Stimulated activated effector memory CD8-positive, alpha-beta T cell treated with anti-CD3 and anti-CD28 coated beads, Interleukin-12 subunit alpha, Interleukin-12 subunit beta, amount 100 ng/mL, for 72 hours (primary cell): ENCODE measurements at regions not wholly inside any gene's neighbourhood (a gene's known extent, or its start where the extent isn't known, plus 50 kb on each side); places are given as distances from the start of the nearest gene placed in this dataset.

ENCODE experiments used
- ATAC-seq: fragments of 150-1000 bp; cut with Tn5 transposase; 2 replicates; pipeline ENCODE4 v1.10.0; 2021
- DNase-seq, 2 donors: peaks; one replicate each; pipeline ENCODE4 v3.0.0; 2021 to 2022; ENCODE audit warnings: low spot score in 2 of 2
- H3K27ac Mint-ChIP-seq: one replicate; pipeline ENCODE4 v1.8.0; 2022; ENCODE audit warnings: mild to moderate bottlenecking, mixed read lengths
- H3K36me3 Mint-ChIP-seq: one replicate; pipeline ENCODE4 v1.8.0; 2022; ENCODE audit warnings: mild to moderate bottlenecking, mixed read lengths
- H3K4me1 Mint-ChIP-seq: one replicate; pipeline ENCODE4 v1.8.0; 2022; ENCODE audit warnings: mixed read lengths
- H3K4me3 Mint-ChIP-seq: one replicate; pipeline ENCODE4 v1.8.0; 2022; ENCODE audit warnings: mild to moderate bottlenecking, mixed read lengths
- H3K9me3 Mint-ChIP-seq: one replicate; pipeline ENCODE4 v1.8.0; 2022; ENCODE audit warnings: mixed read lengths

GRCh38 chr6:14625173-14625895, 507.8 kb downstream of the CD83 start:
- peaks cover 31% of the 10 kb centered on the region for H3K4me1 Mint-ChIP-seq
- H3K27ac Mint-ChIP-seq: peak overlapping the region; percentile 61
- no peak overlapping the region for H3K4me3 Mint-ChIP-seq
- H3K36me3 Mint-ChIP-seq: no peaks in the 10 kb centered on the region
- peaks cover 5% of the 10 kb centered on the region for H3K9me3 Mint-ChIP-seq
- DNase-seq (no peak), ATAC-seq (no peak)

GRCh38 chr6:14626556-14626955, 509.0 kb downstream of the CD83 start:
- DNase-seq (no peak), ATAC-seq (no peak)
- Mint-ChIP-seq H3K27ac (no peak overlapping the region), H3K9me3 (peaks cover 5% of the 10 kb centered on the region), H3K4me1 (peaks cover 24% of the 10 kb centered on the region), H3K36me3 (no peaks in the 10 kb centered on the region), H3K4me3 (no peak overlapping the region)

- peaks cover 30% of the 10 kb centered on the region for H3K4me1 Mint-ChIP-seq
- H3K4me3 Mint-ChIP-seq: no peak overlapping the region
- no peak for ATAC-seq
- peaks cover 1% of the 10 kb centered on the region for H3K36me3 Mint-ChIP-seq
- H3K27ac Mint-ChIP-seq: no peak overlapping the region
- H3K9me3 Mint-ChIP-seq: peaks cover 5% of the 10 kb centered on the region
- no peak for DNase-seq
These were observed 512.4 kb downstream of the CD83 start for GRCh38 chr6:14630016-14630415.

- peaks cover 10% of the 10 kb centered on the region for H3K36me3 Mint-ChIP-seq
- peak overlapping the region; percentile 64 for H3K4me3 Mint-ChIP-seq
These were observed 515.9 kb downstream of the CD83 start for GRCh38 chr6:14633479-14633878.

GRCh38 chr6:14634072-14634471, 516.5 kb downstream of the CD83 start:
- H3K36me3 Mint-ChIP-seq: peaks cover 10% of the 10 kb centered on the region
- peak overlapping the region; percentile 61 for H3K27ac Mint-ChIP-seq
- no peak for DNase-seq
- H3K4me3 Mint-ChIP-seq: peak overlapping the region; percentile 64
- H3K4me1 Mint-ChIP-seq: peaks cover 51% of the 10 kb centered on the region
- no peak for ATAC-seq
- no peaks in the 10 kb centered on the region for H3K9me3 Mint-ChIP-seq

More at GRCh38 chr6:14633479-14633878, 515.9 kb downstream of the CD83 start:
- DNase-seq (no peak), ATAC-seq (no peak)
- Mint-ChIP-seq H3K4me1 (peaks cover 46% of the 10 kb centered on the region), H3K27ac (peak overlapping the region; percentile 79), H3K9me3 (no peaks in the 10 kb centered on the region)

GRCh38 chr6:14635195-14635594, 517.6 kb downstream of the CD83 start:
- peaks cover 10% of the 10 kb centered on the region for H3K36me3 Mint-ChIP-seq
- peak in 1 of 2 donors; percentile 18 for DNase-seq
- peak overlapping the region; percentile 64 for H3K4me3 Mint-ChIP-seq
- peak; percentile 78 for ATAC-seq
- peaks cover 60% of the 10 kb centered on the region for H3K4me1 Mint-ChIP-seq
- H3K9me3 Mint-ChIP-seq: no peaks in the 10 kb centered on the region
- peak overlapping the region; percentile 61 for H3K27ac Mint-ChIP-seq

GRCh38 chr6:14635934-14636591, 518.5 kb downstream of the CD83 start:
- H3K36me3 Mint-ChIP-seq: peaks cover 10% of the 10 kb centered on the region
- ATAC-seq (peak; percentile 79), DNase-seq (no peak)
- peak overlapping the region; percentile 84 for H3K27ac Mint-ChIP-seq
- H3K9me3 Mint-ChIP-seq: no peaks in the 10 kb centered on the region
- H3K4me1 Mint-ChIP-seq: peaks cover 66% of the 10 kb centered on the region
- peak overlapping the region; percentile 64 for H3K4me3 Mint-ChIP-seq

GRCh38 chr6:14638435-14638905, 520.9 kb downstream of the CD83 start:
- no peak overlapping the region for H3K4me3 Mint-ChIP-seq
- ATAC-seq (no peak), DNase-seq (no peak)
- H3K27ac Mint-ChIP-seq: peak overlapping the region; percentile 60
- H3K9me3 Mint-ChIP-seq: no peaks in the 10 kb centered on the region
- peaks cover 10% of the 10 kb centered on the region for H3K36me3 Mint-ChIP-seq
- H3K4me1 Mint-ChIP-seq: peaks cover 61% of the 10 kb centered on the region

GRCh38 chr6:14638906-14639761, 521.6 kb downstream of the CD83 start:
- ATAC-seq: peak; percentile 43
- peak overlapping the region; percentile 60 for H3K27ac Mint-ChIP-seq

GRCh38 chr6:14639983-14640599, 522.5 kb downstream of the CD83 start:
- no peak for ATAC-seq
- Mint-ChIP-seq H3K9me3 (no peaks in the 10 kb centered on the region), H3K27ac (no peak overlapping the region), H3K36me3 (peaks cover 8% of the 10 kb centered on the region), H3K4me1 (peaks cover 47% of the 10 kb centered on the region), H3K4me3 (no peak overlapping the region)
- DNase-seq: no peak

More at GRCh38 chr6:14638906-14639761, 521.6 kb downstream of the CD83 start:
- Mint-ChIP-seq H3K36me3 (peaks cover 10% of the 10 kb centered on the region), H3K9me3 (no peaks in the 10 kb centered on the region), H3K4me1 (peaks cover 54% of the 10 kb centered on the region), H3K4me3 (no peak overlapping the region)
- no peak for DNase-seq

- ATAC-seq (no peak), DNase-seq (no peak)
- no peak overlapping the region for H3K27ac Mint-ChIP-seq
- H3K4me1 Mint-ChIP-seq: peaks cover 44% of the 10 kb centered on the region
- peaks cover 3% of the 10 kb centered on the region for H3K36me3 Mint-ChIP-seq
- H3K4me3 Mint-ChIP-seq: no peak overlapping the region
- no peaks in the 10 kb centered on the region for H3K9me3 Mint-ChIP-seq
These were observed 523.1 kb downstream of the CD83 start for GRCh38 chr6:14640631-14641030.

GRCh38 chr6:14641423-14642135, 524.0 kb downstream of the CD83 start:
- ATAC-seq (no peak), DNase-seq (no peak)
- Mint-ChIP-seq H3K4me1 (peaks cover 34% of the 10 kb centered on the region), H3K36me3 (no peaks in the 10 kb centered on the region), H3K4me3 (no peak overlapping the region), H3K27ac (no peak overlapping the region), H3K9me3 (no peaks in the 10 kb centered on the region)

GRCh38 chr6:14642136-14642505, 524.5 kb downstream of the CD83 start:
- DNase-seq (no peak), ATAC-seq (no peak)
- Mint-ChIP-seq H3K9me3 (no peaks in the 10 kb centered on the region), H3K4me3 (no peak overlapping the region), H3K36me3 (no peaks in the 10 kb centered on the region), H3K4me1 (peaks cover 32% of the 10 kb centered on the region), H3K27ac (no peak overlapping the region)

GRCh38 chr6:14642842-14643241, 525.3 kb downstream of the CD83 start:
- Mint-ChIP-seq H3K27ac (no peak overlapping the region), H3K4me3 (no peak overlapping the region), H3K4me1 (peaks cover 25% of the 10 kb centered on the region), H3K36me3 (no peaks in the 10 kb centered on the region), H3K9me3 (no peaks in the 10 kb centered on the region)
- ATAC-seq (no peak), DNase-seq (no peak)
